PFSK-1 (cell line): ENCODE measurements at regions not wholly inside any gene's neighbourhood (a gene's known extent, or its start where the extent isn't known, plus 50 kb on each side); places are given as distances from the start of the nearest gene placed in this dataset.

Experiments used
- FOXP2 ChIP-seq: optimal IDR thresholded peaks from 2 replicates; pipeline ENCODE3; 2011; ENCODE audit warnings: borderline replicate concordance, control low read depth, inconsistent platforms; ENCODE audit not compliant: insufficient read depth; ENCODE audit errors: extremely low read length, extremely low read depth
- POLR2AphosphoS5 ChIP-seq: IDR thresholded peaks from 2 replicates; pipeline ENCODE4 v1.6.1; 2012; ENCODE audit warnings: low read depth, mild to moderate bottlenecking, control low read depth, low read length, moderate library complexity
- REST ChIP-seq, 2 experiments: IDR thresholded peaks; 2 replicates each; pipeline versions ENCODE4 v1.6.1 to v1.8.0; 2011 to 2012; ENCODE audit warnings: low read depth in 2 of 2, low read length in 2 of 2, control low read depth in 1 of 2, inconsistent platforms in 1 of 2, mild to moderate bottlenecking in 1 of 2, moderate library complexity in 1 of 2; ENCODE audit not compliant: insufficient read depth in 1 of 2
- SIN3A ChIP-seq: IDR thresholded peaks from 2 replicates; pipeline ENCODE4 v1.6.1; 2012; ENCODE audit warnings: mild to moderate bottlenecking, low read length, moderate library complexity, borderline replicate concordance; ENCODE audit not compliant: insufficient read depth
- TAF1 ChIP-seq: IDR thresholded peaks from 2 replicates; pipeline ENCODE4 v1.6.1; 2012; ENCODE audit warnings: low read length, control low read depth, borderline replicate concordance; ENCODE audit not compliant: insufficient read depth

- no peak for TF ChIP-seq POLR2AphosphoS5
- TF ChIP-seq REST (IDR thresholded peaks at IDR 0.05; ENCODE audit: insufficient read depth in 1 of 2, low read depth in 2 of 2, low read length in 2 of 2), result no peak
- no peak for TF ChIP-seq TAF1
- no peak for TF ChIP-seq SIN3A
- no peak for TF ChIP-seq FOXP2
Observed at GRCh38 chr14:99062216-99062615, 209.8 kb downstream of the BCL11B start.
